GM21515 (cell line): ENCODE measurements at regions not wholly inside any gene's neighbourhood (a gene's known extent, or its start where the extent isn't known, plus 50 kb on each side); places are given as distances from the start of the nearest gene placed in this dataset.

Experiments
- ATAC-seq: cut with Tn5 transposase; IDR thresholded peaks from one replicate; pipeline ENCODE4 v1.9.1; 2021; ENCODE audit not compliant: unreplicated experiment

DNA sequence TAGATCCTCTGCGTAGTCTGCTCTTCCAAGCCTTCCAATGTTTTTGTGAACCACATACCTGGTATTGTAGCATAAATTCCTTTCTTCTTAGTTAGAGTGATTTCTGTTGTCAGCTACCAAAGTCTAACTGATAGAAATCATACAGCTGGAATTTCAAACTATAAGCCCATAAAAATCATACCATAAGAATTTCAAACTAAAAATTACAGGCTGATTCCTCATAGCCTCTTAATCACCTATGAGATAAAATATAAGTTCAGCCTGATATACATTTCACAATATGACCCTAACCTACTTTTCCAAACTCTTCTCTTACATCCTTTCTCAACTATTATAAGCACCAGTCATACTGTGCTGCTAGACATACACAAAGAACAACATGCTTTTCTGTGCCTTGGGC lies 64.8 kb downstream of the PTHLH start:
- ATAC-seq, result no peak

DNA sequence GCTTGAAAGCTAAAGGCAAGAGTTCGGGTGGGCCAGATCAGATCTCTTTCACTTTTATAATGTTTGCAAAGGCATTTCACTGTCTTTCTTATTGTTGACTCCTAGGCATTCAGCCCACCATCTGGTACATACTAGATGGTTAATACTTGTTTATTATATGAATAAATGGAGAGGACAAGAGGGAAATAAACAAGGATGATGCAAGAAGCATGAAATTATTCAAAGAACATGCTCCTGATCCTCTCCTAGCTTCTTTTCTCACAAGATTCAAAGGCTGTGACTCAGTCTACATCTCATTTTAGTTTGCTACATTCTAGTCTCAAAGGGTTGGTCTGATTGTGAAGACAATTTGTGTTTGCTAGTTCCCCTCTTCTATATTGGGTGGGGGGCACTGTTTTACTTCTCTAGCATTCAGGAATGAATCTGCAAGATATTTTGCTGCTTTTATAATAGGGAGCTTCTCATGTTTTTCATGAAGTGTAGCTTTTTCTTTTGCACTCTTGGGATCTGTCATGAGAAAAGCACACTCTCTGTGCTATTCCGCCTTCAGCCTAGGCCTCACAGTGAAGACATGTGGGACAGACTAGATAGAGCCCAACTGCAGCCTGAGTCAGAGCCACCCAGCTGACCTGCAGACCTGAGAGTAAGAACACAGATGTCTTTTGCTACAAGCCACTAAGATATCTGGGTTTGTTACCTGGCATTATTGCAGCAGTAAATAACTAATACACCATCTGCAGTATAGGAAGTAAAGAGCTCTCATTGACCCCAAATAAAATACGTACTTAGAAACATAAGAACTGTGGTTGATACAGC lies 65.7 kb downstream of the PTHLH start:
- no peak for ATAC-seq

DNA sequence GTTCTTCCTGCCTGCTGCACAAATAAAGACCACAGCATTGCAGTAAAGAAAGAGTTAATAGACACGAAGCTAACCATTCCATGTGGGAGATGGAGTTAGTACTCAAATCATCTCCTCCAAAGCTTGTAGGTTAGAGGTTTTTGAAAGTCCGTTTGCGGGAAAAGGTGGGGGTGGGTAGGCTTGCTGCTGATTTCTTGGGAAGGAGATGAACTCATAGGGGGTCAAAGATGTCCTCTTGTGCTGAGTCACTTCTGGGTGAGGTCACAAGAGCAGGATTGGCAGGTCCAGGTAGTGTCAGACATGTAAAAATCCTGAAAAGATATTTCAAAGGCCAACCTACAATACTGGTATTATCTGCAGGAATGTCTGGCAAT lies 66.4 kb downstream of the PTHLH start:
- no peak for ATAC-seq

DNA sequence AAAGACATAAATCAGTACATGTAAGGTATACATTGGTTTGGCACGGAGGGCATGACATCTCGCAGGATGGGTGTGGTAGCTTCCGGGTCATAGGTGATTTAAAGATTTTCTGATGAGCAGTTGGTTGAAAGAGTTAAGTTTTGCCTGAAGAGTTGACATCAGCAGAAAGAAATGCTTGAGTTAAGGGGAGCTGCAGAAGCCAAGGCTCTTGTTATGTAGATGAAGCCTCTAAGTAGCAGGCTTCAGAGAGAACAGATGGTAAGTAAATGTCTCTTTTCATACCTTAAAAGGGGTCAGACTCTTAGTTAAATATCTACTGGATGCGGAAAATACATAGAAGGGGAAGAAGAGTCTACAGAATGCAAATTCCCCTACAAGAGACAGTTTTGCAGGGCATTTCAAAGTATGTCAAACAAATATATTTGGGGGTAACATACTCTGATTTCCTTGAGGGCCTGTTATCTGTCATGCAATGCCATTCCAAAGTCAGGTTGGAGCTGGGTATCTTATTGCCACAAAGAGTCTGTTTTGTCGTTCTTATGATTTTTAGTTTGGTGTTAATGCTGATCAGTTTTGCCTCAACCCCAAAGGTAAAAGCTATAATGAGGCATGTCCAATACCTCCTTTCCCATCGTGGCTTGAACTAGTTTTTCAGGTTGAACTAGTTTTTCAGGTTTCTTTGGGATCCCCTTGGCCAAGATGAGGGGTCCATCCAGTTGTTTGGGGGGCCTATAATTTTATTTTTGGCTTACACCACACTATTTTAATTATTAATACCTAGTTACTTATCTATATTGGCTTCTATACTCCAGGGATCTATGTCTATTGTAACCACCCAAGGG lies 67.0 kb downstream of the PTHLH start:
- ATAC-seq, result no peak

DNA sequence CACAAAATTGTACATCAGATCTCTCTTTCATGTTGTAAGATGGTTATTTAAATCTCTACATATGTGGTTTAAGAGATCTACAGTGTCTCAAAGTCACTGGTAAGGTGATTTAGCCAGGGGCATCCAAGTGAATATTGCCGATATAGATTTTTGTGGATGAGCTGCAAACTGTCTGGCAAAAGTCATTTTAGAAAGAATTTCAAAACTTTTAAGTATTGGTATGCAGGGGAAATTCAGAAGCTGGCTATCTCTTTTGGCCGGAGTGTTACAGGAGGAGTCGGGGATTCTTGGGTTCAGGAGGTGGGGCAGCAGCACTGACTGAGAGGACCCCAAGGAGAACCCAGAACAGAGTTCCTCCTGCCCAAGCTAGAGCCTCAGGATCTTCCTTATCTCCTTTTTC lies 69.9 kb downstream of the PTHLH start:
- ATAC-seq, result no peak

DNA sequence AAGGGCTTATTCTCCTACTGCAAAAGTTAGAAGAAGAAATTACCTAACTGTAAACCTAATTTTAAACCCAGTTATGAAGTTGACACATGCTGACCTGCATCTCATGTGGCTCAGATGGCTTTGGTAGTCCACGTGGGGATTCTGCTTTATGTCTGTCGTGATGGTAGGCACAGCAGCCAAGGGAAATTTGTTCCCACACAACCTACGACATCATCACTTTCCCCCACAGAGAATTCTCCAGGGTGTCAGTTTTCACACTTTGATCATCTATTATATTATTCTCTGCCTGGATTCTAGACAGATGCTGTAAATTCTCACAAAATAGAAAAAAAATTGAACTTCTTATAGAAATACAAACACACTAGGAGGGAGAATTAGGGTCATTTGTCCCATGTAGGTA lies 70.6 kb downstream of the PTHLH start:
- no peak for ATAC-seq

DNA sequence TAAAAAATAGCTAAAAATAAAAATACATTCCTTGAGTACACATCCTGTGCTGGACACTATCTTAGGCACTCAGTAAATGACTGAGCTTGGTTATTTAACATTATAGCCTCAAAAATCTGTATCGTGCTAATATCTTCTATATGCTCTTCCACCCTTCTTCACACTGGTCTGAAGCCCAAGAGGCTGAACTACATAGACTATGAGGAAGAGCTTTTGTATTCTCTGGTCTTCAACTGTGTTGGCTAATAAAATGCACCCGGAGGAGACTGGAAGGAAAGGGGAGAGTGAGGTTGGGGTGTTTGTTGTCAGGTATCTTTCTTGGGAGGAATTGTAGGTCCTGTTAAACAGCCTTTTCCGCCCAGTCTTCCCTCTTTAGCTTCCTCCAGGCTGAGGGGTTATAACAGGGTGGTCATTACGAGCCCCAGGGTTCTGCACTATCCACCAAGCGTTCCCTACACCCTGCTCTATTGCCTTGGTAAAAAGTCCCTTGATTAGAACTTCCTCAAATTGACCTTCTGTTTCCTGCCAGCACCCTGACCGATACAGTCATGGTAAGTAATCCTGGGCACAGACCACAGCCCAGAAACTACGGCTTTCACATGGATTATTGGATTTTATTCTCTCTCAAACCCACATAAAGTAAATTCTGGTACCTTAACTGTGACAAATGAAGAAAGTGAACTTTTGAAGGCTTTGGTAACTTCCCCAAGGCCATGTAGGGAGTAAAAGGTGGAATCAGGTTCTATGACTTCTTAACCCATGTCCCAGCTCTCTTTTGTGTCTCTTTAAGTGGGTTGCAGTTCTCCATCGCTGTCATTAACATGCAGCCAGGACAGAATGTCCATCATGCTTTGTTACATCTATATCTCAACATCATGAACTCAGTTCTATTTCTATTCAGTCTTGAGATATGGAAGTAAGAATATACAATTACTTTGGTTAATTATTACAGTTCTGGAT lies 71.3 kb downstream of the PTHLH start:
- ATAC-seq, result no peak

DNA sequence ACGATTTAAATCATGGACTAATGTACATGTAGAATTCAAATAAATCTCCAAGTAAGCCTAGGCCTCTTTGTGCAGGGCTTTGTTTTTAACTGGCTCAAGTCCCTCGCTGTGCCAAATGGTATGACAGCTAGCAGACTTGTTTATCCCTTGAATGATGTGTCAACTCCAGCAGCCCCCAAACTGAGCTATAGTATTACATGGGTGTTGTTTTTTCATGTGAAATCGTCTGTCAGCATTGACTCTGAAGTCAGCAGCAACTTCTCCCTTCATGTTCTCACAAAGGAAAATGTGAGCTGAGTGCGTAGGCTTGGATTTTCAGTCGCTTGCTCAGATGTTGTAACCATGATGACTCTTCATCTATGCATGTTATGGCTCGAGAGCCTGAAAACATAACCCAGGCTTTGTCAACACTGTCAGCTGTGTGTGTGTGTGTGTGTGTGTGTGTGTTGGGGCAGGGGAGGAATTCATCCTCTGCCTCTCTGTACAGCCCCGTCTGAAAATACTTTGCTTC lies 73.3 kb downstream of the PTHLH start:
- ATAC-seq, result no peak

DNA sequence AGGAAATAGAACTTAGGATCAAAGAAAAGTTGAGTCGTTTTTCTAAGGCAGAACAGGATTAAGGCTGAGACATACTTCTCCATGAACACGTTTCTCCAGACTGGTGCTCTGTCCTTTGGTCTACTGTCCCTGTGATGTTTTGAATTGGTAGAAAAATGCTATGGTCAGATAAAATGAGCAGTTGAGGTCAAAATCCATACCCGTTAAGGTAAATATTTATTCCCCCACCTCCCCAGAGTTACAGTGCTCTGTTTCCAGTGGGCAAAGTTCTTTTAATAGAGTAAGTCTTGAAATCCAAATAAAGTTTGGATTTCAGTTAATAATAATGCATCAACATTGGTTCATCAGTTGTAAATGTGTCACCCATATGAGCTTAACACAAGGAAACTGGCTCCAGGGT lies 74.5 kb downstream of the PTHLH start:
- no peak for ATAC-seq

DNA sequence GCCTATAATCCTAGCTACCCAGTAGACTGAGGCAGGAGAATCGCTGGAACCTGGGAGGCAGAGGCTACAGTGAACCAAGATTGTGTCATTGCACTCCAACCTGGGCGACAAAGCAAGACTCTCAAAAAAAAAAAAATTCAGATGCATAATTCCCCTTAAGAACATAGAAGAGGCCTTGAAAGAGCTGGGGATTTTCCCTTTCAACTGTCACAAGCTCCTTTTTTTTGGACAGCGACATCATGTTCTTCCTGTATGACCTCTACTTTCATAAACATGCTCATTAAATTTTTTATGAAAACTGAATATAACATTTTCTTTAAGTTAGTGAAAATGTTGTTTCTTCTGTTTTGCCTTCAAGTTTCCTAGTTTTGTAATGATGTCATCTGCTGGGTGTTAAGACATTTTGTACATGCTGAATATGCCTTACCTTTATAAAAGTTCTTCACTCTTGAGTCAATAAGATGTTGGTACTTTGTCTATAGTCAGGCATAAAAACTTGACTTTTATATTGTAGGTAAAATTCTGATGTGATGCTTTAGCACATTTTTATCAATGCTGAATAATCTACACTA lies 76.0 kb downstream of the PTHLH start:
- no peak for ATAC-seq

DNA sequence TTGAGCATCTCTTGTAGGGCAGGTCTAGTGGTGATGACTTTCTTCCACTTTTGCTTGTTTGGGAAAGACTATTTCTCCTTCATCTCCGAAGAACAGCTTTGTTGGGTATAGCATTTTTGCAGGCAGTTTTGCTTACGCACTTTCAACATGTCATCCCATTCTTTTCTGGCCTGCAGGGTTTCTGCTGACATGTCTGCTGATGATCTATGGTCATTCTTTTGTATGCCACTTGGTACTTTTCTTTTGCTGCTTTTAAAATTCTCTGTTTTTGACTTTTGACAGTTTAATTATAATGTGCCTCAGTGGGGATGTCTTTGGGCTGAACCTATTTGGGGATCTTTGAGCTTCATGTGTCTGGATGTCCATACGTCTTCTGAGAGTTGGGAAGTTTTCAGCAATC lies 78.2 kb downstream of the PTHLH start:
- no peak for ATAC-seq

DNA sequence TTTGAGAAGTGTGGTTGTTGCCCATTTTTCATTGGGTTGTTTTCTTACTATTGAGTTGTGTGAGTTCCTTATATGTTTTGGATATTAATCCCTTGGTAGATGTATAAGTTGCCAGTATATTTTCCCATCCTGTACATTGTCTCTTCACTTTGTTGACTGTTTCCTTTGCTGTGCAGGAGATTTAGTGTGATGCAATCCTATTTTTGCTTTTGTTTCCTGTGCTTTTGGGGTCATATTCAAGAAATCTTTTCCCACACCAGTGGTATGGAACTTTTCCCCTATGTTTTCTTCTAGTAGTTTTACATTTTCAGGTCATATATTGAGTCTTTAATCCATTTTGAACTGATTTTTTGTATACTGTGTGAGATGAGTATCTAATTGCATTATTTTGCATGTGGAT lies 92.8 kb downstream of the PTHLH start:
- no peak for ATAC-seq

DNA sequence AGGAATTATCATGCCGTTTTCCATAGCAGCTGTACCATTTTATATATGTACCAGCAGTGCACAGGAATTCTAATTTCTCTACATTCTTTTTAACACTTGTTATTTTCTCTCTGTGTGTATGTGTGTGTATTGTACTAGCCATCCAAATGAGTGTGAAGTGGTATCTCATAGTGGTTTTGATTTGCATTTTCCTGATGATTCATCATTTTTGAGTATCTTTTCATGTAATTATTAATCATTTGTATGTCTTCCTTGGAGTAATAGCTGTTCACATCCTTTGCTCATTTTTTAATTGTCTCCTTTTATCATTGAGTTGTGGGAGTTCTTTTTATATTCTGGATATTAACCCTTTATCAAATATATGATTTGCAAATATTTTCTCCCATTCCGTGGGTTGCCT lies 95.6 kb upstream of the MANSC4 start:
- ATAC-seq, result no peak

DNA sequence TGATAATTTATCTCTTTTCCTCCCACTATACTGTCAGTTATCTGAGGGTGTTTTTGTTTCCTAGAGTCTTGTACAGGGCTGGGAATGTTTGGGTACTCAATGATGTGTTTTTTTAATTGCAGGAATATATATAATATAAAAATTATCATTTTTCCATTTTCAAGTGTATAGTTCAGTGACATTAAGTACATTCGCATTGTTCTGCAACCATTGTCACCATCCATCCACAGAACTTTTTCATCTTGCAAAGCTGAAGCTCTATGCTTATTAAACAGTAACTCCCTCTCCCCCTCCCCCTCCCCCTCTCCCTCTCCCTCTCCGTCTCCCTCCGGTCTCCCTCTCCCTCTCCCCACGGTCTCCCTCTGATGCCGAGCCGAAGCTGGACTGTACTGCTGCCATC lies 93.0 kb upstream of the MANSC4 start:
- no peak for ATAC-seq

DNA sequence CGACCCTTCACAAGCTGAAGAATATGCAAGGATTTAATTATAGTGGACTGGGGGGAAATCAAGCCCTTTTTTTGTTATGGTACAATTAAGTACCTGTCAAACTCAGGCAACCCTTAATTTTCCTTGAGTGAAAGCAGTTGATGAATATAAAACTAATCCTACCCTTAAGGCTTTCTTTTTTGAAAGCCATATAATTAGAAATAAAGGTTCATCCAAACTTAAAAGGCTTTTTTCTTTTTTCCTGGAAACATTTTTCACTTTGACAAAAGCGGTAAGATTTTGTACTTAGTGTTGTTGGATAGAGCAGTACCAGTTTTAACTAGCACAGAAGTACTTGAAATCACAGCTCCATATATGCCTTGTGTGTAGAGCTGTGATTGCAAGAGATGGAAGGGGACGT lies 91.9 kb upstream of the MANSC4 start:
- ATAC-seq, result no peak

DNA sequence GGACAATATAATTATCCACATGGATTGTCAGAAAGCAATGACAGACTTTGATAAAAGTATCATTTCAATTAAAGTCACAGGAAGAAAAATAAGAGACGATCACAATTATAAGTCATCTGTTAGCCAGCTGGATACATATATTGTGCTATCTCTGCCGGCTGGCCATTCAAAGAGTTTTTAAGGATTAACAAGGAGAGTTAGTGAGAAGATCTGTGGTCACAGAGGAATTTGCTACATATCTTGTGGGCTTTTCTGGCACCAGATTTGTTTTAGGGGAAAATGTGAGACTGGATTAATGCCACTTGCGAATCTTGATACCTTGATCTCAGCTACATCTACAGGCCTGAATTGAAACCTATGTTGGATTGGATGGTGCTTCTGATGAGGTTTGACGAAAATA lies 90.9 kb upstream of the MANSC4 start:
- ATAC-seq, result no peak

DNA sequence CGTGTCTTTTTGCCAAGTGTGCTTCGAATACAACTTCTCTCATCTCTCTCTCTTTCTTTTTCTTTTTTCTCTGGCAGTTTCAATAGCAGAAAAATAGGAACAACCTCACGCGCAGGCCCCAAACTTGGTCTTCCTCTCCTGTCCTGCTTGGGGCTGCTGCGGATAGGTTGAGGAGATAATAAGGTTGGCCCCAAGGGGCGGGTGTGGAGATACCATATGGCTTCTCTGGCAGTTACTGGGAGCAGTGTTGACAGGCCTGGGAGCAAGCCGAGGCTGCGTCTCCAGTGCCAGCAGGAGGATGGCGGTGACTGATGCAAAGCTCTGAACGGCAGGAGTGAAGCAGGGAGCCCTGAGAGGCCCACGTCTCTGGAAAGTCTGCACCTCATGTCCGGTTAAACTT lies 89.5 kb upstream of the MANSC4 start:
- ATAC-seq, result no peak

DNA sequence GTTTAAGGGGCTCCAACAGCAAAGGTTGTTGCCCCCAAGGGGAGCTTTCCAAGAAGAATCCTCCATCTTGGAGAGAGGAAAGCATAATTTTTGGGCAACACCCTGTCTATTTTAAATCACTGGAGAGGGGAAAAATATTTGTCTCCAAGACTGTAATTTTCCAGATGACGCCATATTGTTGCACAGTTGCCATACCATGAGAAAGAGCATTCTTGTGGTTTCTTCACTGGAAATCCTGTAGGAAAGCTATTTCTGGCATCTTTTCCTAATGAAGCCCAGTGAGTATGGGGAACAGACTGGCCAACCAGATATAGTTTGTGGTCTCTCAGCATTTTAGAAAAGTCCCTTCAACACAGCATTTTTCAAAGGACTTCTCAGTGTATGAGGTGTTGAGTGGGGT lies 88.1 kb upstream of the MANSC4 start:
- ATAC-seq, result no peak

DNA sequence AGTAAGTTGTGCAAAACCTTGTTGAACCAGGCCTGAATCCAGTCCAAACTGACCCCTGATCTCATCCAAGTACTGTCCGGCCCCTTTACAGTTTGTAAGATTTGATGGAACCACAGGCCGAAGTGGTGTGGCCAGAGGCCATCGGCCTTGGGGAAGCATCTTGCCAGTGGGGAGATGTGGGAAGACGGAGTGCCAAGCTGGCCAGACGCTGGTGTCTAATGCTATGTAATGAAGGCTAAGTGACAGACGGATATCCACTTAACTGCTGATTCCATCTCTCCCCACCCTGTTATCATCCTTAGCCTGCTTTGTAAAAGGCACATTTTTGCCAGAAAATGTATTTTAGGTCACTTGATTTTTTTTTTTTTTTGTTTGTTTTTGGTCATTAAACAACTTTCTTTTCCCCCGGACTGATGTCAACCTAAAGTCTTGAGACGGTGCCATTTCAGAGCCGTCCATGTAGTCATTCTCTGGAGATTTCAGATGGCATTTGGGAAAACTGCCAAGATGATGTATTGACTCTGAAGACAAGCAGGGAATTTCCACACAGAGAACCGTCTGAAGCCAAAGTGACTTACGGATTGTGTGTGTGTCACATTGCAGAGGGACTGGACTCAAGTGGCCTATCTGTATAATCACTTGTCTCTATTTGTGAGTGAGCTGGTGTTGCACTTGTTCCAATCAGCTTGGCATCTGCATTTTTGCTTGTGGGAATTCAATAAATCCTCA lies 86.5 kb upstream of the MANSC4 start:
- no peak for ATAC-seq

DNA sequence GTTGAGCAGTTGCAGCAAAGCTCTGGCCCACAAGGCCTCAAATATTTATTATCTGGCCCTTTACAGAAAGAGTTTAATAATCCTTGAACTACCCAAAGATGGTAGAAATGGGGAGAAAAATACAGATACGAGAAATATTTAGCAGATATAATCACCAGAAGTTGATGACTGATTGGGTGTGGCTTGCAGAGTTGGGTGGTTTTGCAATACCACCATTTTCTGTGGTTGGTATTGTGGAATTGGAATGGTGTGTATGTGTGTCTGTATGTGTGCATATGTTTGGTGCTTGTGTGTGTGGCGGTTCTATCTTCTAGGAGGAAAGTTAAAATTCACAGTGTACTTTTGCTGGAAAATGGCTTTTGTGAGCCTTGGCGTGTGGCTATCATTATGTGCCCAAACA lies 85.4 kb upstream of the MANSC4 start:
- ATAC-seq, result no peak
